Activated CD4-positive, alpha-beta T cell treated with anti-CD3 and anti-CD28 coated beads, Interleukin-2, Interleukin-6, amounts not matched to agents 100 ng/mL and 50 ng/mL, durations not matched to agents 16 hours and 8 hours (primary cell): ENCODE measurements at regions not wholly inside any gene's neighbourhood (a gene's known extent, or its start where the extent isn't known, plus 50 kb on each side); places are given as distances from the start of the nearest gene placed in this dataset.
"Not testable (repeated sequence)": the region's sequence is repeated elsewhere in the genome, so short reads cannot be mapped to it uniquely, and the experiment has no call there.

Experiments
- DNase-seq: peaks from one replicate; pipeline ENCODE4 v3.0.0-alpha.2; 2020

- DNase-seq: no peak
Measured at GRCh38 chr10:16242446-16242845, 194.4 kb upstream of the PTER start.

DNA sequence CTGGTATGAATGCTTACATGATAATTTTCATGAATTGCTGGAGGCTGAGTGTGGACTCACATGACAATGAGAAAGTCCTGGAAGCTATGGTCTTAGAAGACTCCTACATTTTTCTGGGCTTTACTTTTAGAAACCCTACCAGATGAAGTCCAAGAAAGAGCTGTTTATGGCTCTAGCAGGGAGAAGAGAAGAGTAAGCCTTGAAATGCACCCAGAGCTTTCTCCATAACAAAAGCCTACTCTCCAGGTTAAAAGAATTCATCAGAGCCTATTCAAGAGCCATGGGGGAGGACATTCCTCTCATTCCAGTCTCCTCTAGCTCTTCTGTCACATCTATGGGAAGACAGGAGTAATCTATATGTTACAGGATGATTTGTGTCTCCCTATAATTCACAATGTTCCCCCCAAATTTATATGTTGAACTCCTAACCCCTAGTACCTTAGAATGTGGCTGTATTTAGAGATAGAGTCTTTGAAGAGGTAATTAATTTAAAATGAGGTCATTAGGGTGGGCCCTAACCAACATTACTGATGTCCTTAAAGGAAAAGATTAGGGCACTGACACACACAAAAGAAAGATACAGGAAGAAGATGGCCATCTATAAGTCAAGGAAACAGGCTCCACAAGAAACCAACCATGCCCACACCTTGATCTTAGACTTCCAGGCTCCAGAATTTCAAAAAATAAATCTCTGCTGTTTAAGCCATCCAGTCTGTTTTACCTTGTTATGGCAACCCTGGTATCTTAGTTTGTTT, 193.8 kb upstream of the PTER start:
- DNase-seq: no peak

DNA sequence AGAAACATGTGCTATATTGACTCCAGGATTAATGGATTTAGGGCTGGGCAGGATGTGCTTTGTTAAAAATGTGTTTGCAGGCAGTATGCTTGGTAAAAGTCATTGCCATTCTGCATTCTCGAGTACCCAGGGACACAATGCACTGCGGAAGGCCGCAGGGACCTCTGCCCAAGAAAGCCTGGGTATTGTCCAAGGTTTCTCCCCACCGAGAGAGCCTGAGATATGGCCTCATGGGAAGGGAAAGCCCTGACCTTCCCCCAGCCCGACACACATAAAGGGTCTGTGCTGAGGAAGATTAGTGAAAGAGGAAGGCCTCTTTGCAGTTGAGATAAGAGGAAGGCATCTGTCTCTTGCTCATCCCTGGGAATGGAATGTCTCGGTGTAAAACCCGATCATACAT, 186.7 kb upstream of the PTER start:
- DNase-seq: not testable (repeated sequence)

GRCh38 chr10:16256336-16256735, 180.5 kb upstream of the PTER start:
- no peak for DNase-seq

GRCh38 chr10:16258291-16259040, 178.3 kb upstream of the PTER start:
- no peak for DNase-seq

DNA sequence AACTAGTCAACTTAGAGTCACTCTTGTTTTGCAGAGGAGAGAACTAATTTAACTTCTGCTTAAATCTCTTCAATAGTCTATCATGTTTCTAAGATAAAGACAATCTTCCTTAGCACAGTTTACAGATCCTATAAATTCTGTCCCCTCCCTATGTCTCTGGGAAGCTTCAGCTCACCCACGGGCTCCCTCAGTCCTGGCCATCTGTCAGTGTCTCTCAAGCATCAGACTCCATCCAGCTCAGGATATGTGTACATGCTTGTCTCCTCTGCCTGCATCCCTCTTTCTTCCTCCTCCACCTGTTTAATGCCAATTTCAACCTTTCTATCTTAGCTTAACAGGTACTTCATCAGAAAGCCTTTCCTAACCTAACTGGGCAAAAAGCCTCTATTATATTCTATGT, 177.1 kb upstream of the PTER start:
- no peak for DNase-seq

GRCh38 chr10:16260388-16260787, 176.4 kb upstream of the PTER start:
- no peak for DNase-seq

DNA sequence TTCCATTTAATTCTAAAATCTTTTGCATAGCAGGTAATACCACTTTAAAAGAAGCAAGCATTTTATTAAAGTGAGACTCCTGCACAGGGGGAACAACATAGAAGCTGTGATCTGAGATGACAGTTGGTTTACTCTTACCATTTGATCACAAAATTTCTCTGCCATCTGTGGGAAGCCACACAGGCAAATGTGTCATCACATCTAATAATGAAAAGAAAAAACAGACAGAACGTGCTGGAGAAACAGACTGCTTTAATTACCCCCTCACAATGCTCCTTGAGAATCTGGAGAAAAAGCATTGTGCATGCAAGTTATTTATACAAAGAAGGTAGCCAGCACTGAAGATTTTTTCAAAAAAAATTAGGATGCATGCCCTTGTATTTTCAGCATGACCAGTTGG, 165.2 kb upstream of the PTER start:
- no peak for DNase-seq

- no peak for DNase-seq
Measured at GRCh38 chr10:16274911-16275310, 161.9 kb upstream of the PTER start.

DNA sequence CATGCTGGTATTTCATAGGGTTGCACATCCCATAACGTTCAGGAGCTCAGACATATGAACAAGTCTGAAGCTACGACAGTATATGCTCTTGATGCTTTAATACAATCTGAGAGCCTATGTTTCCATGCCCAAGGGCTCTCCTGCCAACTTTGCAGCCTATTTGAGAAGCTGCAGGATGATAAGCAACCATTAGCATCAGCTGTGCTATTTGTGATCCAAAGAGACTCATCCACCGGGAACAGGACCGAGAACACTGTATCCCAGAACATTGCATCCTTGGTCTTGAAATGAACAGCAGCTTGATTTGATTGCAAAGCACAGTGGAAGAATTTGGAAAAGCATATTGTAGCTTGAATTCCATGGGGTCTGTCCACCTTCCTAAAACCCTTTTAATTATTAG, 156.2 kb upstream of the PTER start:
- no peak for DNase-seq

- DNase-seq: no peak
Measured at GRCh38 chr10:16292366-16292765, 144.4 kb upstream of the PTER start.

GRCh38 chr10:16297069-16297468, 139.7 kb upstream of the PTER start:
- no peak for DNase-seq

DNA sequence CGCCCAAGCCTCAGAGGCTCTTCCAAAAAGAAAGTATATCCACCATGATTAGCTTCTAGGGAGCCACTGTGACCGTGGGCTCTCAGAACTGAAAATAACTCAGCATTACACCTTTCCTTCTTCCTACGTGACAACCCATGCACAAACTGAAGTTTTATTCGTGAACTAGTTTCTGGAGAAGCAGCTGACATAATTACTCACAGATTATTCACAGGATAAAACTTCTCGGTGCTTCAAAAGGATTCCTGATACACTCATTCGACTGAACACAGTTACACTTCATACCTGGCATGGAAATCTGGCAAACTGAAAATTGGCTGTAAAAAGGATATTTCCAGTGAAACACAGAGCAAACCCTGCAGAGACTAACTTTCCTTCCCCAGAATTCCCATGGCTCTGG, 139.2 kb upstream of the PTER start:
- DNase-seq: no peak

DNA sequence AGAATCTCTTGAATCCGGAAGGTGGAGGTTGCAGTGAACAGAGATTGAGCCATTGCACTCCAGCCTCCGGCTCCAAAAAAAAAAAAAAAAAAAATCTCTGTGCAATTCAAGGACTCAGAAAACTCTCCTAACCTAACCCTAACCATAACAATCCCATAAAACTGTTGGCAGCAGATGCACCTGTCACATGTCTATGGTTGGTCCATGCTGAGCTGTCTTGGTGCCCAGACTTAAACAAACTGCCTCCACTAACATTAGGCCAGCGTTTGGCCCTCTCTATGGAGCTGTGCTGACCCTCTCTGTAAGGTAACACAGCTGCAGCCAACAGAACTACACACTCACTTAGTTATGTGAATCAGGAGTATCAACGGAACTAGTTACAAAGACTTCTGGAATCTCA, 132.5 kb upstream of the PTER start:
- no peak for DNase-seq

GRCh38 chr10:16310440-16310839, 126.4 kb upstream of the PTER start:
- no peak for DNase-seq

DNA sequence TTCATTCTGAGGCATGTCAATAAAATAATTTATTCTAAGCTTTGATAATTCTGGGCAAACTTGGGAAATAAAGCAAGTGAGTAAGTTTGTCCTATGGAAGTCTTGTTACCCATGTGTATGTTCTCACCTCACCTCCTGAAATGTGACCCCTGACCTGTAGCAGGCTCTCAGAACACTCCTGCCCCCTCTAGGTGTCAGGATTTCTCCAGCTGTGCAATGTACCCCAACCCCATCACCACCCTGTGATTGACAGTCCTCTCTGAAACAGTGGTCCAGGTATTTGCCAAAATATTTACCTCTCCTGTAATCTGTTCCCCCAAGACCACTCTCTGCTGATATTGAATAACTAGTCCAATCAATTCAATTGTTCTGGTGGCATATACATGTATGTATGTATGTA, 122.6 kb upstream of the PTER start:
- DNase-seq: no peak

- no peak for DNase-seq
Measured at GRCh38 chr10:16316733-16317390, 119.9 kb upstream of the PTER start.

- no peak for DNase-seq
Measured at GRCh38 chr10:16341637-16342036, 95.2 kb upstream of the PTER start.

DNA sequence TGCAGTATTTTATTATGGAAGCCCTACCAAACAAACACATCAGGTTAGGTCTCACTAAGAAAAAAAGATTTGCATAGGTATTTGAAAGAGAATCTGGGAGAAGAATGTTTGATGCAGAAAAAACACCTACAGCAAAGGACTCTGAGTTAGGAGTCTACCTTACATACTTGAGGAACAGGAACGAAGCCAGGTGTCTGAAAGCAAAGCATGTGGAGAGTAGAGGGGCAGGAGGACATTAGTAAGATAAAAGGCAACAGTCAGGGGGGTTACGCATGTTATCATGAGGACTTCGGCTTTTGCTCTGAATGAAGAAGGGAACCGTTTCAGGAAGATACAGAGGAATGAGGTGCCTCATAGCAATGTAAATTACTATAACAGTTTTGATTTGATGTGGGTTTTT, 87.9 kb upstream of the PTER start:
- no peak for DNase-seq

GRCh38 chr10:16352146-16352545, 84.7 kb upstream of the PTER start:
- no peak for DNase-seq

GRCh38 chr10:16360001-16360400, 76.8 kb upstream of the PTER start:
- no peak for DNase-seq

DNA sequence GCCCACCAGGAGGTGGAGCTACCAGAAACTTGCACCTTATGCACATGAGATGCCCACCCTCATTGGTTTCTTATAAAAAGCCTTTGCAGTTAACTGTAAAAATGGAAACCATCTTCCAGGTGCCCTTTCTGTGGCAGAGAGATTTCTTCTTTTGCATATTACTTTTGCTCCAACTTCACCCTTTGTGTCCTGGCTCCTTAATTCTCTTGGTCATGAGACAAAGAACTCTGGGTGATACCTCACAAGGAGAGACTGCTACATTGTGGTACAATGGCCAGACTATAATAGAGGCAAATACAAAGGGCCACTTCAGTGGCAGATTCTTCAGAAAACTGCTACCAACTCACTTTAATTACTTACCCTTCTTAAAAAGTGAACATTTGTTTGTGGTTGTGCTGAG, 76.4 kb upstream of the PTER start:
- no peak for DNase-seq

DNA sequence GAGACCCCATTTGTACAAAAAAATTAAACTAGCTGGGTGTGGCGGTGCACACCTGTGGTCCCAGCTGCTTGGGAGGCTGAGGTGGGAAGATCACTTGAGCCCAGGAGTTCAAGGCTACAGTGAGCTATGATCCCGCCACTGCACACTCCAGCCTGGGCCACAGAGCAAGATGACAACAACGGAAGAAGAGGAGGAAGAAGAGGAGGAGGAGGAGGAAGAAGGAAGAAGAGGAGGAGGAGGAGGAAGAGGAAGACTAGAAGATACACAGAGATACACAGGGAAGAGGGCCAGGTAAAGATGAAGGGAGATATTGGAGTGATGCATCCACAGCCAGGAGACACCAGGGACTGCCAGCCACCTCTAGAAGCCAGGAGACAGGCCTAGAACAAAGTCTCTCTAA, 75.7 kb upstream of the PTER start:
- DNase-seq: no peak

- DNase-seq: no peak
Measured at GRCh38 chr10:16363741-16364140, 73.1 kb upstream of the PTER start.
